GM12865 (cell line): ENCODE measurements at regions not wholly inside any gene's neighbourhood (a gene's known extent, or its start where the extent isn't known, plus 50 kb on each side); places are given as distances from the start of the nearest gene placed in this dataset.

Experiments used
- DNase-seq: peaks from one replicate; pipeline ENCODE4 v3.0.0; 2010; ENCODE audit warnings: low read depth
- H3K4me3 ChIP-seq: 2 replicates; pipeline ENCODE4 v1.5.1; 2011; ENCODE audit warnings: mild to moderate bottlenecking, low read depth, low read length, control low read depth
- CTCF ChIP-seq: IDR thresholded peaks from 2 replicates; pipeline ENCODE4 v1.5.1; 2011; ENCODE audit warnings: low read length, control low read depth, low read depth, inconsistent platforms; ENCODE audit not compliant: insufficient read depth; ENCODE audit errors: missing control alignments

DNA sequence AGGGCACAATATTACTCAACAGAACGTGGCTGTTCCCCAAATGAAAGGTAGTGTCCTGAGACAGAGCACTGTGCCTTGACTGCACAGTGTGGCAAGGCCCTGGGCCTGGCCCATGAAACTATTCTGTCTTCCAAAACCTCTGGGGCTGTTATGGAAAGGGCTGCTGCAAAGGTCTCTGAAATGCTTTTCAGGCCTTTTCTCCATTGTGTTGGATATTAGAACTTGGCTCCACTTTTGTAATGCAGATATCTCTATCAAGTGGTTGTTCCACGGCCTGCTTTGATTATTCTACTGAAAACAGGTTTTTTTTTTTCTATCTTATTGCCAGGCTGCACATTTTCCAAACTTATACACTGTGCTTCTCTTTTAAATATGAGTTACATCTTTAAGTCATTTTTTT, 777.5 kb upstream of the TYRP1 start:
- DNase-seq = no peak
- no peak overlapping the region for H3K4me3 ChIP-seq
- TF ChIP-seq CTCF = no peak

DNA sequence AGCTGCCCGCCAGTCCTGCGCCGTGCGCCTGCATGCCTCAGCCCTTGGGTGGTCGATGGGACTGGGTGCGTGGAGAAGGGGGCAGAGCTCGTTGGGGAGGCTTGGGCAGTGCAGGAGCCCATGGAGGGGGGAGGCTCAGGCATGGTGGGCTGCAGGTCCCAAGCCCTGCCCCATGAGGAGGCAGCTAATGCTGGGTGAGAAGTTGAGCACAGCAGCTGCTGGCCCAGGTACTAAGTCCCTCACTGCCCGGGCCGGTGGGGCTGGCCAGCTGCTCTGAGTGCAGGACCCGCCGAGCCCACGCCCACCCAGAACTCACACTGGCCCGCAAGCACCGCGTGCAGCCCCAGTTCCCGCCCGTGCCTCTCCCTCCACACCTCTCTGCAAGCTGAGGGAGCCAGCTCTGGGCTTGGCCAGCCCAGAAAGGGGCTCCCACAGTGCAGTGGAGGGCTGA, 764.3 kb upstream of the TYRP1 start:
- no peak overlapping the region for H3K4me3 ChIP-seq
- no peak for TF ChIP-seq CTCF
- no peak for DNase-seq

DNA sequence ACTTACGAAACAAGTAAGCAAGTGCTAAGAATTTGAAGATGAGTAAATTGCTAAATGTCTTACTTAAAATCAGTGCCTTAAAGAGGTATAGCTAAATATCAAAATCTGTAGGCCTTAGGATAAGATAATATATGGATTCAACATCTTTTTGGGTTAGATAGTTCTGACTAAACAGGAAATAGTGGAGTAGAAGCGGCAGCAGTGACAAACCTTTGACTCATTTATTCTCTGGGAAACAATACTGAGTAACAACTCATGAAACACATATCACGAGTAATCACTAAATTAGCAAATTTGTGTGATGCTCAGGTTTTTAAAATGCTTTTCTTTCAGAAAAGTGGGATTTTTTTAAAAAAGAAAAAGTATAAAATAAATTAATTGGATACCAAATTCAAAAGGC, 762.1 kb upstream of the TYRP1 start:
- TF ChIP-seq CTCF = no peak
- no peak for DNase-seq
- no peak overlapping the region for H3K4me3 ChIP-seq

GRCh38 chr9:11931751-11932150, 761.4 kb upstream of the TYRP1 start:
- no peak overlapping the region for H3K4me3 ChIP-seq
- TF ChIP-seq CTCF = no peak
- DNase-seq = no peak

GRCh38 chr9:11933926-11934325, 759.3 kb upstream of the TYRP1 start:
- DNase-seq = no peak
- H3K4me3 ChIP-seq = no peak overlapping the region
- no peak for TF ChIP-seq CTCF

- no peak overlapping the region for H3K4me3 ChIP-seq
- DNase-seq = no peak
- no peak for TF ChIP-seq CTCF
Observed at GRCh38 chr9:11946531-11946930, 746.7 kb upstream of the TYRP1 start.

DNA sequence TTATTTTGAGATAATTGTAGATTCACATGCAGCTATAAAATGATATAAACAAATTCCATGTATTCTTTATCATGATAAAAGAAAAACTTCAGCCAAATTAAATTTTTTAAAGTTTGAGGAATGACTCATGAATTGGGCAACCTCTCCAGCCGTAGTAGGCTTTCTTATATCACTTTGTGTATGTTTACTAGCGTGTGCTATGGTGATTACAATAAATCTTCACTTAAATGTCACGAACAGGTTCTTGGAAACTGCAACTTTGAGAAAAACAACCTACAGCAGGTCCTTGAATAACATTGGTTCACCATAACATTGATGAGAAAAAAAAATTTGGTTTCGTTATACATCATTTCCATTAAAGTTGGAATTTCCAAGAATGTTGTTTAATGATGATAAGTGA, 730.9 kb upstream of the TYRP1 start:
- H3K4me3 ChIP-seq = no peak overlapping the region
- no peak for DNase-seq
- no peak for TF ChIP-seq CTCF
